NCI-H345 treated with DMSO at 0.1 percent for 48 hours (cell line): ENCODE measurements at regions not wholly inside any gene's neighbourhood (a gene's known extent, or its start where the extent isn't known, plus 50 kb on each side); places are given as distances from the start of the nearest gene placed in this dataset.

ENCODE experiments used
- DNase-seq: peaks from one replicate; lab custom pipeline; 2025; ENCODE audit not compliant: unreplicated experiment; lab: John Stamatoyannopoulos, UW

DNA sequence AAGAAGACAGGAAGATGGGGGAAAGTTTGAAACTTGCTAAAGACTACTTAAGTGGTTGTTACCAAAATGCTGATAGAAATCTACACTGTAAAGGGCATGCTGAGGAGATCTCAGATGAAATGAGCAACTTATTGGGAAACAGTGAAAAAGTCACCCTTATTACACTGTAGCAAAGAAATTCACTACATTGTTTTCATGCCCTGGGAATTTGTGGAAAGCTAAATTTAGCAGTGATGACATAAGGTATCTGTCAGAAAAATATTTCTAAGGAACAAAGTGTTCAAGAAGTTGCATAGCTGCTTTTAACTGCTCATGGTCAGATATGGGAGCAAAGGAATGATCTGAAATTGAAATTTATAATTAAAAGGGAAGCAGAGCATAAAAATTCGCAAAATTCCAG, 702.4 kb upstream of the LRRC4C start:
- no peak for DNase-seq

DNA sequence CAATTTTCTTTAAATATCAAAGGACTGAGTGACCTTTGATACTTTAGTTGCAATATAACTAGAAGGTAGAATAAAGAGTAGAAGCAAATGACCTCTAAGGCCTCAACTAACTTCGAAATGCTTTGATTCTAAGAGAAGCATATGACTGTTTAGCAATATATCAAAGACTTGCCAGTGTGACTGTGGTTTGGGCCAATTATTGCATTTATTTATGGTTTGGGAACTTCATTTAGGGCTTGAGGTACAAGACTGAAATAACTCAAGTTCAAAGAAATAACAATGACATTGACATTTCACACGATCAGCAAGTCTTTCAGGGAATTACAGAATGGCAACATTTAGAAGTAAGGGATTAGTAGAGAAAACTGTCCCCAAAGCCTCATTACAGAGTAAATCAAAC, 709.7 kb upstream of the LRRC4C start:
- no peak for DNase-seq

DNA sequence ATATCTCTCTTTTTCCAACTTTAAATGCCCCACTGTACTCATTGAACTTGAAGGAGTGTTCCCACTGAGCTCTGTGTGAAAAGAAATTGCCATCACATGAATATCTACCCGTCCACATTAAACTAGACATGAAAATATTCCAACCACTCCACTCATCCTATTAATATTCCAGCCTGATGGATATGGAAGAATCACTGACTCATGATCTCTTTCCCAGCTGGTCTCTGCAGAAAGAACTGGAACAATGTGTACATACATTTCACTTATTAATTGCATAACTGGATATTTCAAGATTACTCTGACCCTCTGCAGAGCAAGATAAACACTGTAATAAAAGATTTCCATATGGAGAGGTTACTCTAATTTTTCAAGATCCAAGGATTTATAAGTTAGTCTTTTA, 711.1 kb upstream of the LRRC4C start:
- no peak for DNase-seq

DNA sequence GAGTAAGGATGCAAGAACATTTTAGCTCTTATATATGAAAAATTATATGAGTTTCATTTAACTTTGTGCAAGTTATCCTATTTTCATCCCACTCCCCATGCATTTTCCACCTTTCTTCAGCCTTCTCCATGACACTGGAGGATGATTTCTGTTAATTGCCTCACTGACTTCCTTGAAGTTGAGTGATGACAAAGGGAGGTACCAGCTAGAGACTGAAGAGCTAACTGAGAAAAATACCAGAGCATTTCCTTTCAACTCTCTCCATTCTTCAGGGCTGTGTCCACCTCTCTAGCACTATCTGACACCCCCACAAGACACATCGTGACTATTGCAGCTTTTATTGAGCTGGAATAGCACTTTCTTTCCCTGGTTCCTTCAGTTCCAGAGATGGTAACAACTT, 711.6 kb upstream of the LRRC4C start:
- DNase-seq = no peak

DNA sequence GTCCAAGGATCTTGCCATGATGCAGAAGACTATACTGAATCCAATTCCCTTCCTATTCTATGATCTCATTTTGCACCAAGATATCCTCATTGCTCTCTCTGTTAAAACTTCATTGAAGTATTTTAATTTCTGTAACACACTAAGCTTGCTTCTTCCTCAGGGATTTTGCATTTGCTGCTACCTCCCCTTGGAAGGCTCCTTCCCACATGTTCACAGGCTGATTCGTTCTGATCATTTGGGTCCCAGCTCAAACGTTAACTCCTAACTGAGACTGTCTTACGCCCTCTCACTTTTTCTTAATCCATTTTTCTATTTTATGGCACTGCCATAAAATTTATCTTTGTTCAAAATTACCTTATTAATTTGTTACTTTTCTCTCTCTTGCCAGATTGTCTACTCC, 713.0 kb upstream of the LRRC4C start:
- no peak for DNase-seq

DNA sequence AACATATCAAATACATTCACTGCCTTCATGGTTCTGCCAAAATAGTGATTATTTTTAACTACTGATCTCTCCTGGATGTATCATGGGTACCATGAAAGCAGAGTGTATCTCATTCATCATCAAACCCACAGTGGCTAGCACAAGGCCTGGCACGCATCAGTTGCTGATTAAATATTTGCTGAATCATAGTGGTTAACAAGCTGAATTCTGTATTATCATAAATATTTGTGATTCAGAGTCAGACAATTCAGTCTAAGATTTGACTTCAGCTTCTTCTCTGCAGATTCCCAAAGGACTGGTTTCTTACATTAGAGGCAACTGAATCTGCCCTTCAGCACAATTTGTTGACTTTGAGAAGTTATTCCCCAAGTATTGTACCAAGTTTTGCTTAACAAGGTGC, 715.8 kb upstream of the LRRC4C start:
- no peak for DNase-seq

DNA sequence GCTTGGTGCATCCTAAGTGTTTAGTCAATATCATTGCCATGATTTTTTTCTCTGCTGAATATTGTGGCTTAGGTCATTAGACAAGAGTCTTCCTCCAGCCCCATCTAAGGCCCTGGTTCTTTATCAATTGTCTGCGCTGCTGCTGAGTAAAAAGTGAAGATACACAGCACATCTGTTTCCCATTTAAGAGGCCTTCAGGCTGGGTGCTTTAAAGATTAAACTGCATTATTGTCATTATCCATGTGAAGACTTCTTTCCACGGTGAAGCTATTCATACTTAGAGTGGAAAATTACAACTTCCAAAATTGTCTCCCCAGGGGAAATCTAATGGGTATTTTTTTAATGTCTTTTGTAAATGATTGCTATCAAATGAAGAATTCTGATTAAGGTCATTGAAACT, 719.8 kb upstream of the LRRC4C start:
- no peak for DNase-seq

DNA sequence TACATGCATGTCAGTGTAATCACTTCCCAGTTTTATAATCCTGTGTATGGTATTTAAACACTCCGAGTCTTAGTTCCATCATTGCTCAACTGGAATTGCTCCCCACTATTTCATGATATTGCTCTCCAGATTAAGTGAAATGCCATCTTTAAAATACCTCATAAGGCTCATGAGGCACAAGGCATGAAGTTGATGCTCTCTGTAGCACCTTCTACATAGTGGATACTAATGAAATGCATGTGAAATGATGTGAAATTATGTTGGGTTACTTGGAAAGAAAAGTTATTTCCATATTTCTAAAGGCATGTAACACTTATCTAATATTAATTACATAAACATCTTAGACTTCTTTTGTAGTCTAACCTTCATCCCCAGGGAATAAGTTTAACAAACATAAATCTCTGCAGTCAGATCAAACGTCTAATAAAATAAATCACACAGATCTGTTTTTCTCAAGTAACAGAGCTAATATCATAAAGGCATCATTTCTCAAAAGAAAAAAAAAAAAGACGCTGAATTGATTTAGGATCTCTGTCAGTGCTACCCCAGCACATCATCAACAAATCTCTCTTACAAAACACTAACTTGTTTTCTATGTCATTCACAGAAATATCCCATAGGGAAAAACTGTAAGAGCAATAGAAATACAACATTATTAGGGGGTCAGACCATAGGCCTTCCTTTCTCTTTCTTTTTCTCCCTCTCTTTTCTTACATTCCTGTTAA, 736.0 kb upstream of the LRRC4C start:
- no peak for DNase-seq

DNA sequence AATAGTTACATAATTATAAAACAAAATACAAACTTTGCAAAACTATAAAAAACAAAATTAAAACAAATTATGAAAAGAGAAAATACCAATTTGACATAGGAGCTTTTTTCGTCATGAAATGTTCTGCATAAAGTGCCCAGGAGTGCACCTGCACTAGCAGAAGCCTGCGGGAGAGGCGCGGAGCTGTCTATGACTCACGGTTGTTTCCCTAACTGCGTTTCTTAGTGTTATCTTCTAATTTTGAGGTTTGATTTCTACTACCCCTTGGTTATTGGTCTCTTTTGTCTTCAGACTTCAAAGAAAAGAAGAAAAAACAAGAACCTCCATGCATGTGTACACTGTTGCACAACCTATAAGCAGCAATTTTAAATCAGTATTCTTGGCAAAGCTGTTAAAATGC, 740.9 kb upstream of the LRRC4C start:
- DNase-seq = no peak

DNA sequence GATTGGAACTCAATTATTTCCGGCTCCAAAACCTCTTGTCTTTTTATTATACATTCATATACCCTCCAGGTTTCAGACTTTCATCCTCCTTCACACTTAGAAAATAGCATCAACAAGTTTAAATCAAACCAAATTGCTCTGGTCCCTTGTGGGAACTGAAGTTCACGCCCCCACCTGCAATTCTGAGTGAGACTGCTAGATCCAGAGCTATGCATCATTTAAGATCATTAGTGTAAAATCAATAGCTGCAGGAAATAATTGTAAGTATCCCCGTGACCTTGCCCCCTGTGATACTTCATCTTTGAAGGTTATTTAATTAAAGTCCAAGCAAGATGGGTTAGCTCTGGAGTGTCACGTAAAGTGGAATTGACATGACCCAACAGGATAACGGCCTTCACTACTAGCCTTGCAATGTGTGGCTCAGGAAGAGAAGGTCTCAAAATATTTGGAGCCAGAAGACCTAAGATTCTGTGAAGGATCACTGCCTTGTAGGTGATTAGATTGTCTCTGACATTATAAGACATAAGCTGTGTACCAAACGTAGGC, 742.2 kb upstream of the LRRC4C start:
- DNase-seq = no peak

DNA sequence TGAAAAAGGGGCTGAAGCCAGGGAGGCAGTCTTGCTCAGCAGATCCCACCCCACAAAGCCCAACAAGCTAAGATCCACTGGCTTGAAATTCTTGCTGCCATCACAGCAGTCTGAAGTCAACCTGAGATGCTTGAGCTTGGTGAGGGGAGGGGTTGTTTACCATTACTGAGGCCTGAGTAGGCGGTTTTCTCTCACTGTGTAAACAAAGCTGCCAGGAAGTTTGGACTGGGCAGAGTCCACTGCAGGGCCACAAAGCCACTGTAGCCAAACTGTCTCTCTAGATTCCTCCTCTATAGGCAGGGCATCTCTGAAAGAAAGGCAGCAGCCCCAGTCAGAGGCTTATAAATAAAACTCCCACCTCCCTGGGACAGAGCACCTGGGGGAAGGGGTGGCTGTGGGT, 746.1 kb upstream of the LRRC4C start:
- no peak for DNase-seq

DNA sequence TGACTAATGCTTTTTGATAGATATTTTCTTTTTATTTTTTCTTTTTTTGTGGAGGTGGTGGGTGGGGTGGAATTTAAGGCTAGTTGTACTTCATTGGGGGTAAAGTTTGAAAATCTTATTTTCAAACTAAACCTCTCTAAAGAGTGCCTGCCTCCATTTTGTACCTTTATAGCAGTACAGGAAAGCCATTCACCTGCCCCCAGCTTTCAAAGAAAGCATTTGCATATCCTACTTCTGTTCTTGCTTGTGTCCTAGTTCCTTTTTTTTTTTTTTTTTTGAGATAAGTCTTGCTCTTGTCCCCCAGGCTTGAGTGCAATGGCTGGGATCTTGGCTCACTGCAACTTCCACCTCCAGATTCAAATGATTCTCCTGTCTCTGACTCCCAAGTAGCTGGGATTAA, 766.2 kb upstream of the LRRC4C start:
- DNase-seq = no peak

DNA sequence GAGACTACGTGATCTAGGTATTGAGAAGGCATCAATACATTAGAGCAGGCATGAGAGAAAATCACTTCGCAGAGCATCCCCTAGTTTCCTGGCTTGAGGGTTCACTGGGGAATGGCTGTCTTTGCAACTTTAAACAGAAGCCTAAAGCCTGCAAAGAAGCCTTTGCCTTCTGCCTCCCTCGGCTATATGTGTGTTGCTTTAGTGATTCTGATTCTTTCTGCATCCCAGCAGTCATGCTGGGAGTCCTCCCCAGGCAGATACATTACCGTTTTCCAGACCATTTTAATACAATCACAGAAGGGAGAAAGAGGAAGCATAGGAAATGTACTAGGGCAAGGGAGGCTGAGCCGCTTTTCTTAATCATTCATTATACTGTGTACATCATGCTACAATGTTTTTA, 773.2 kb upstream of the LRRC4C start:
- no peak for DNase-seq

DNA sequence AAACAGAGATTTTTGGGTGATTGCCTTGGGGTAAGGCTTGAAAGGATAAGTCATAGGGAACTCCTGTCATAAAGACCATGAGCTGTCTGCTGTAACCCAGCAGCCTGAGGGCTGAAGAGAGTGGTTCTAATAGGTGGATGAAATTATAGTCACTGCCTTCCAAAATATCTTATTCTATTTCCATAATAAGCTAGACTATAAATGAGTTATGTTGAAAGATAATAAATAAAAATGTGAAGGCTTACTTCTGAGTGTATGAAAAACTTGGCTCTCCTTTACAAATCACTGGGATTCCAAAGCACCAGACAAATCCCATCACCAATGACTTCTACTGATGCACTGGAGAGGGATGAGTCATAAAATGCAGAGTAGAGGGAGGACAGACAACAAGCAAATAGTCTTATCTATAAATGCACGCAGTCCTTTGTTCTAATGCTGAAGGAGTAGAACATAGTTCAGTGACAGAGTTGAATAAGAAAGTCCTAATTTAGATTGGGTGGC, 775.0 kb upstream of the LRRC4C start:
- DNase-seq = no peak

DNA sequence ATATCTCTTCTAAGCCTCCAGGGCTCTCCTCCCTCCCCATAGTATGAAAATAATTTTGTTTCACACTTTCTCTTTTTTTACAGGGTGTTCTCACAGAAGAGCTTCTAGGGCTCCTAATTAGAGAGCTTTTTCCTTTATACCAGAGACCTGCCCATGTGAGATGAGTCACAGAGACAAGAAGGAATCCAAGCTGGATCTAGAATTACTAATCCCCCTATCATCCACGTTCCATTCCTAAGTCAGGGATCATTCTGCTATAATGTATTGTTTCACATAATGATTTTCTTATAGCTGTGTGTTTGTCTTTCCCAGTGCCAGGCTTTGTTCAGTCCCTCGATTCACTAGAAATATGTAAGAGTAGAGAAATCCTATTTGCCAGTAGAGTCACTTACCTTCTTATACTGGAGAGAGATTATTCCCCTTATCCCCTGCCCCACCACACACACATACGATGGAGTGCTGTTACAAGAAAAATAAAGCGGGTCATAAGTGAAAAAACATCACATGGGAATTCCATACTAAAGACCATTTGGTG, 778.3 kb upstream of the LRRC4C start:
- no peak for DNase-seq

DNA sequence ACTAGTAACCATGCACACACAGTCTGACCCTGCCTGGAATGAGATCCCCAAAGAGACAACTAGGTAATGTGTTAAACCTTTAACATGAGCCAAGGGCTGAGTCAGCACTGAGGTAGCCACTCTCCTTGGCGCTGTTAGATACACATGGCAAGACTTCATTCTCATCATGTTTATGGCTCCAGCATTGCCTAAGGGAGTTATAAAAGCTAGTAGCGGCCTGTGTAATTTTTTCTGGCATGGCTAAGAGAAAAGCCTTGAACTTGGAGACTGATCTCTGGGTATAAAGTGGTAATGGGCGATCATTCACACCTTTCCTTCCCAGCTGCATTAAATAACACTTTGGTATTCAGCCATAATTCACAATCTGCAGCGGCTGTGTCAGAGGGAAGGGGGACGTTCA, 779.7 kb upstream of the LRRC4C start:
- DNase-seq = no peak

DNA sequence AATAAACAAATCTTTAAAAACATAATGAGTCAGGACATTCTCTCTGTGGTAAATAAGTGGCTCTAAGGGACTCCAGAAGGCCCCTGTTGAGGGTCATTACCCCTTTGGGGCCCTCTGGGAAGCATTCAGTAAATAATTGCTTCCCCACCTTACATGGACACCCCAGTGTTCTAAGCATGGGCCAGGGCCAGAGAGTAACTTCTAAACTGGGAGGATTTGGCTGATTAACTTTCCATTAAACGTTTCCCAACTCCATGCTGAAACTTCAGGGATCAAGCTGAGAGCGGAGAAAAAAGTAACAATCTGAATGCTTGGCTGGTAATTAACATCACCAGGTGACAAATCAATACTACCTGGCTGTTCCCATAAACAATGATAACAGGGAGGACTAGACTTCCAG, 783.9 kb upstream of the LRRC4C start:
- no peak for DNase-seq

DNA sequence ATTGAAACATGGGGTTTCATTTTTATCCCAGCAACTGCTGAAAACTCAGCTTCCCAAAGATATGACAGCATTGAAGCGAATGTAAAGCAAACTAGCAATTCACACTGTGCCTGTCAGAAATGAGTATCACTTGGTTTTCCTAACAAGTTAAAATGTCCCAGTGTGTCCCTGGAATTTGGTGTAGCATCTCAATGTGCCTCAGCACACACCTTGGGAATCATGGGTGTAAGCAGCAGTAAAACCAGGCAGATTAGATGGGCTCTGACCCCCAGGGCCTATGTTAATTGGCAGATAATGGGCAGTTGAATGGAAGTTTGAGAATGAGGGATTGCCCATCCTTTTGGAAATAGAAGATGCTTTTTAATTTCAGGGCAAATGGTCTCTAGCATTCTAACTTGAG, 784.9 kb upstream of the LRRC4C start:
- no peak for DNase-seq

DNA sequence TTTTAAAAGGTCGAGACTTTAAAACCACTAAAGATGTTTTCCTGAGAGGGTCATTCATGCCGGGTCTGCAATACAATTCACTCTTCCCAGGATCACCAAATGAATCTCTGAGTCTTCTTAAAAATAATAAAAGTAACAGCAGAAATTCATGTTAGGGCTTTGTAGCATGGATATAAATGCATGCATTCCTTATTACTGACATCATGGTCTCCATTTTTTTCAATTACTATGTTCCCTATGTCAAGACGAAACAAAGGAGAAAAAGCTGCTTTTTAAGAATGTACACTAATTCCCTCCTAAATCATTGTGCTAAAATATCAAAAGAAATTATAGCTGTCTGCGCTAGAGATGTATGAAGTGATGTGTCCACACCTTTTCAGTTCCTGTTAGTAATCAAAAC, 789.9 kb upstream of the LRRC4C start:
- DNase-seq = no peak

DNA sequence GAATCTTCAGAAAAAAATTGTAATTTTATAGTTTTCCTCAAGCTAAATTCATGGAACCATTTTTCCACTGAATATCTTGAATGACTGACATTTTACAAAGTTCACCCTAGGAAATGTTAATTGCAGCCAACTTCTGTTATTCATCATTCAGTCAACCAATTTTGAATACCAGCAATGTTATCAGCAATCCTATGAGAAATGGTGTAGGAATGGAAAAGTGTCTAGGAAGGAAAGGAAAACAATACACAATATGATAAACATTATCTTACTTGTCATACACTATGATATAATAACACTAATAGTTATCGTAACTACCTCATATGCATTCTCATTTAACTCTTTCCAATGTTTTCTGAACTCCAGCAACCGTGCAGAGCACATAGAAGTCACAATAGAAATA, 790.5 kb upstream of the LRRC4C start:
- no peak for DNase-seq

DNA sequence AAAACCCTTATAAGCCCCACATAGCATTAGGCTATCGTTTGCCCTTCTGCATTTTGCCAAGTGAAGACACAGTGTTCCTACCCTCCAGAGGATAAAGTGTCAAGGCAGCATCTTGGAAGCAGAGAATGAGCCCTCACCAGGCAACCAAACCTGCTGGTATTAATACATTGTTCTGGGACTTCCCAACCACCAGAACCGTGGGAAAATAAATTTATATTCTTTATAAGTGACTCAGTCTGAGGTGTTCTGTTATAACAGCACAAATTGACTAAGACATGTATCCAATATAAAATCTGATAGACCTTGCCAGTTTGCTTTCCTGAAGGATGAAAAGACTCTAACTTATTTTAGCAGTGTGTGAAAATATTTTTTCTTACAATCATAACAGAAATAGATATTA, 792.5 kb upstream of the LRRC4C start:
- no peak for DNase-seq

DNA sequence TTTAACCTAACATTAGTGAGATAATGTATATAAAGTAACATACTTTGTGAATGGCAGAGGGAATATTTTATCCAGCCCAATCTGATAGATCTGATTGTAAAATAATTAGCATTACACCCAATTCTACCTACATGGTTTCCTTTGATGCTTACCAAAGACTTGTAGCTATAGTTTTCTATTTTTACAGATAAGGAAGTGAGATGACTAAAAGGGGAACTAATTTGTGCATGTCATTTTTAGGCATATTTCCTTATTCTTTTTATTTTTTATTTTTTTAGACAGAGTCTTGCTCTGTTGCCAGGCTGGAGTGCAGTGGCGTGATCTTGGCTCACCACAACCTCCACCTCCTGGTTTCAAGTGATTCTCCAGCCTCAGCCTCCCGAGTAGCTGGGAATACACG, 793.7 kb upstream of the LRRC4C start:
- no peak for DNase-seq

DNA sequence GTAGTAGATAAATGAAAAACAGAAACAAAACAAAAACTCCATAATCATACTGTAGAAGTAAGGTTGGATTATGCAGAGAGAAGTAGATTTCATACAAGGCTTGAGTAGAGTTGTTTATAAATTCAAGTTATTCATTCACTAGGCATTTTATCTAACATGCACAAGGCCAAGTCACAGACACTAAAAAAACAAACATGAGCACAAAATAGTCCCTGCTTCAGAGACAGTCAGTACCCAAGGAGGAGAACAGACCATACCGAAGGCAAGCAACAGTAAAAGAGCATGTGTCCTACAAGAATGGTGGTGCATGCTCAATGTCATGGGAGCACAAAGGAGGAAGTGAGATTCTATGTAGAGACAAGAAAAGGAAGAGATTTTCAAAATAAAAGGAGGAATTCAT, 796.5 kb upstream of the LRRC4C start:
- no peak for DNase-seq
